NB4 (cell line): ENCODE measurements at regions not wholly inside any gene's neighbourhood (a gene's known extent, or its start where the extent isn't known, plus 50 kb on each side); places are given as distances from the start of the nearest gene placed in this dataset.
"Not testable (repeated sequence)": the region's sequence is repeated elsewhere in the genome, so short reads cannot be mapped to it uniquely, and the experiment has no call there.

Source experiments
- DNase-seq: peaks from one replicate; pipeline ENCODE4 v3.0.0; 2010; ENCODE audit warnings: low read depth
- H3K4me3 ChIP-seq: one replicate; pipeline ENCODE4 v1.5.1; 2011; ENCODE audit warnings: mild to moderate bottlenecking, low read depth, low read length, moderate library complexity
- MYC ChIP-seq: IDR thresholded peaks from 2 replicates; pipeline ENCODE4 v1.6.1; 2011; ENCODE audit warnings: low read depth, low read length
- POLR2A ChIP-seq: IDR thresholded peaks from 2 replicates; pipeline ENCODE4 v1.6.1; 2011; ENCODE audit warnings: mild to moderate bottlenecking; ENCODE audit not compliant: insufficient read length; ENCODE audit errors: extremely low read depth
- TF ChIP-seq, protein P1 (sequence below): IDR thresholded peaks from one replicate; pipeline ENCODE4 v1.5.1; 2012; ENCODE audit warnings: low read depth, low read length
- TF ChIP-seq, protein P2 (sequence below): IDR thresholded peaks from 2 replicates; pipeline ENCODE4 v1.6.1; 2011; ENCODE audit warnings: low read depth, low read length

DNA sequence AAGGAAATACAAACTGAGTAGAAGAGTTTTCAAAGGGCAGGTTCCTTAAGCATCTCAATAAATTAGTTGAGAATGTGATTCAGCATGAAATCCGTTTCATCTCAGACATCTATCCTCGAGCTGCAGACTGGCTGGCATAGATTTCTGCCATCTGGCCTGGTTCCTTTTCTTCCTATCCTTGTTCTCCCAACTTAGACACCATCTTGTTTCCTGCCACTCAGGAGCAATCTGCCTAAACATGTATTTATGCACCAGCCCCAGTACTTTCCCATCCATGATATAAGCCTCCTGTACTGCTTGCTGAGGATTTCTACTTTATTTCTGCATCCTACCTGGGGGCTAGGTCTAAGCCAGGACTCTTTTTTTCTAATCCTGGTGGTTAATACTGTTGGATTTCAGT is 359.1 kb upstream of the C11orf87 start:
- H3K4me3 ChIP-seq, result no peak overlapping the region
- no peak for DNase-seq
- TF ChIP-seq, protein P1, sequence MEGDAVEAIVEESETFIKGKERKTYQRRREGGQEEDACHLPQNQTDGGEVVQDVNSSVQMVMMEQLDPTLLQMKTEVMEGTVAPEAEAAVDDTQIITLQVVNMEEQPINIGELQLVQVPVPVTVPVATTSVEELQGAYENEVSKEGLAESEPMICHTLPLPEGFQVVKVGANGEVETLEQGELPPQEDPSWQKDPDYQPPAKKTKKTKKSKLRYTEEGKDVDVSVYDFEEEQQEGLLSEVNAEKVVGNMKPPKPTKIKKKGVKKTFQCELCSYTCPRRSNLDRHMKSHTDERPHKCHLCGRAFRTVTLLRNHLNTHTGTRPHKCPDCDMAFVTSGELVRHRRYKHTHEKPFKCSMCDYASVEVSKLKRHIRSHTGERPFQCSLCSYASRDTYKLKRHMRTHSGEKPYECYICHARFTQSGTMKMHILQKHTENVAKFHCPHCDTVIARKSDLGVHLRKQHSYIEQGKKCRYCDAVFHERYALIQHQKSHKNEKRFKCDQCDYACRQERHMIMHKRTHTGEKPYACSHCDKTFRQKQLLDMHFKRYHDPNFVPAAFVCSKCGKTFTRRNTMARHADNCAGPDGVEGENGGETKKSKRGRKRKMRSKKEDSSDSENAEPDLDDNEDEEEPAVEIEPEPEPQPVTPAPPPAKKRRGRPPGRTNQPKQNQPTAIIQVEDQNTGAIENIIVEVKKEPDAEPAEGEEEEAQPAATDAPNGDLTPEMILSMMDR, result no peak

- DNase-seq, H3K4me3 ChIP-seq: not testable (repeated sequence)
Measured at GRCh38 chr11:109064618-109065311, 357.2 kb upstream of the C11orf87 start.

DNA sequence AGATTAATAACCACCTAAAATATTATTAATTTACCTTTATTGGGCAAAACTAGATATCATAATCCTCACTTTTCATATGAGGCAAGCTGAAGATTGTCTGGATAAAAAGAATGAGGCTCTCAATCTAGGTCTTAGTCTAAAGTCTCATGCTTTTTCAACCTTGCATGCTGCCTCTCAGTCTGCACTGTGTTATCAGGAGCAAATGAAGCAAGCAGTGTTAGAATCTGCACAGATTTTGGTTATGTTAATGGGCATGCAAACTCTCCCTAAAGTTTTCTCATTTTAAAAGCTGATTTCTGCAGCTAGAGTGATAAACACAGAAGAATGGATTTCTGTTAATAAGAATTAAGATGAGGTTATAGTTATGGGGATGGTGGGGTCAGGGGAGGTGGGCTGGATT is 350.7 kb upstream of the C11orf87 start:
- no peak for DNase-seq
- TF ChIP-seq, protein P2, sequence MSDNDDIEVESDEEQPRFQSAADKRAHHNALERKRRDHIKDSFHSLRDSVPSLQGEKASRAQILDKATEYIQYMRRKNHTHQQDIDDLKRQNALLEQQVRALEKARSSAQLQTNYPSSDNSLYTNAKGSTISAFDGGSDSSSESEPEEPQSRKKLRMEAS, result no peak
- no peak overlapping the region for H3K4me3 ChIP-seq

GRCh38 chr11:109071712-109072524 is 350.1 kb upstream of the C11orf87 start:
- H3K4me3 ChIP-seq, result no peak overlapping the region
- no peak for DNase-seq
- TF ChIP-seq, protein P1, result no peak

DNA sequence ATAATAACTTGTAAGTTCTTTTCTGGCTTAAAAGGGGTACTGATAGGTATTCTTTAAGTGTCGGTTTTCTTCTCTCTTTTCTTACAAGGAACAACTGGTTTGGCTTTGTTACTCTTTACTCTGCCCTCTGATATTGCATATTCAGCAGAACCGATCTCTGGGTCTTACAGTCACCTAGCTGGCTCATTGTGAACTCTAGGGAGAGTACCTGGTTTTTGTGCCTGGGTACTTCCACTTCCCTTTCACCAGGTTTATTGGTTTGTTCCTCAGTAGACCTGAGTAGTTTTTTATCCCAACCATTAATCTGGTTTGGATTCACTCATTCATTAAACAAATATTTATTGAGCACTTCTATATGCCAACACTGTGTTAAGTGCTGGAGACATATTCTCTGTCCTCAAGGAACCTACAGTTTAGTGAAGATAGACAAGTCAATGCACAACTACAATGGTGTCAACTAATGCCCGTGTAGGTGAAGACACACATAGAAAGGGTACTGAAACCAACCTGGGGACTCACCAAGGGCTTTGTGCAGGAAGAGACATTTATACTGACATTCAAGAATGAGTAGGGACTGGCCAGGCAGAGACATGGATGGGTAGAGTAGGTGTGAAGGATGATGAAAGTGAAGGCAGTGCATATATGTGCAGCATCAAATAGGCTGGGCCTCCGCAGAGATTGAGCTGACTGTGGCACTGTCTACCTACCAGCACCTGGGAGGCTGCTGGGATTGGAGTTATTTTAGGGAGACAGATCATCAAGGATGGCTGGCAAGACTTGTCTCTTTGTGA is 348.8 kb upstream of the C11orf87 start:
- DNase-seq, result no peak
- TF ChIP-seq, protein P2, result no peak
- TF ChIP-seq, protein P1, result no peak
- no peak for TF ChIP-seq MYC
- no peak for TF ChIP-seq POLR2A
- no peak overlapping the region for H3K4me3 ChIP-seq

DNA sequence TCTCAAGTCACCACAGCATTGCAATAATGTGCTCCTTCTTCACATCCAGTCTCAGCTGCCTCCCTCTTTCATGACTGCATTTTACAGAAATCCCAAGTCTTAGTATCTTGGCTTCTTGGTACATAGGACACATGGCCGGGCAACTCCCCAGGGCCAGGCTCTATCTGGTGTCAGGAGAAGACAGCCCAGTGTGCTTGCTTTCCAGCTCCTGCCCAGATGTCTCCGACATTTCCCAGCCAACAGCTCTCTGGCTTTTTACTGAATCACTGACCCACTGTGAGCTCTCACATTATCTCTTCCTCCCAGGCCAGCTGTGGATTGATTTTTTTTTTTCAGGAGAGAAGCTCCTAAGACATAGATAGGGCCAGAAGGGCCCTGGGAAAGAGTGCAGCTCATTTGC is 346.0 kb upstream of the C11orf87 start:
- no peak overlapping the region for H3K4me3 ChIP-seq
- DNase-seq, result no peak
- TF ChIP-seq MYC (no peak), POLR2A (no peak)
- TF ChIP-seq, protein P1, result no peak
- TF ChIP-seq, protein P2, result no peak

GRCh38 chr11:109076870-109077269 is 345.1 kb upstream of the C11orf87 start:
- TF ChIP-seq MYC, result no peak
- TF ChIP-seq POLR2A, result no peak
- TF ChIP-seq, protein P2, result no peak
- TF ChIP-seq, protein P1, result no peak
- DNase-seq, result no peak
- no peak overlapping the region for H3K4me3 ChIP-seq
